HL-60 (cell line): ENCODE measurements at regions not wholly inside any gene's neighbourhood (a gene's known extent, or its start where the extent isn't known, plus 50 kb on each side); places are given as distances from the start of the nearest gene placed in this dataset.

Experiments used
- GABPA ChIP-seq: IDR thresholded peaks from 2 replicates; pipeline ENCODE4 v1.6.1; 2012; ENCODE audit warnings: low read depth
- REST ChIP-seq: IDR thresholded peaks from 2 replicates; pipeline ENCODE4 v1.6.1; 2012; ENCODE audit warnings: low read depth; ENCODE audit not compliant: insufficient replicate concordance
- TF ChIP-seq, protein P1 (sequence below): IDR thresholded peaks from one replicate; pipeline ENCODE4 v1.5.1; 2011; ENCODE audit warnings: low read length, control low read depth, inconsistent platforms; ENCODE audit not compliant: insufficient read depth

- TF ChIP-seq, protein P1, sequence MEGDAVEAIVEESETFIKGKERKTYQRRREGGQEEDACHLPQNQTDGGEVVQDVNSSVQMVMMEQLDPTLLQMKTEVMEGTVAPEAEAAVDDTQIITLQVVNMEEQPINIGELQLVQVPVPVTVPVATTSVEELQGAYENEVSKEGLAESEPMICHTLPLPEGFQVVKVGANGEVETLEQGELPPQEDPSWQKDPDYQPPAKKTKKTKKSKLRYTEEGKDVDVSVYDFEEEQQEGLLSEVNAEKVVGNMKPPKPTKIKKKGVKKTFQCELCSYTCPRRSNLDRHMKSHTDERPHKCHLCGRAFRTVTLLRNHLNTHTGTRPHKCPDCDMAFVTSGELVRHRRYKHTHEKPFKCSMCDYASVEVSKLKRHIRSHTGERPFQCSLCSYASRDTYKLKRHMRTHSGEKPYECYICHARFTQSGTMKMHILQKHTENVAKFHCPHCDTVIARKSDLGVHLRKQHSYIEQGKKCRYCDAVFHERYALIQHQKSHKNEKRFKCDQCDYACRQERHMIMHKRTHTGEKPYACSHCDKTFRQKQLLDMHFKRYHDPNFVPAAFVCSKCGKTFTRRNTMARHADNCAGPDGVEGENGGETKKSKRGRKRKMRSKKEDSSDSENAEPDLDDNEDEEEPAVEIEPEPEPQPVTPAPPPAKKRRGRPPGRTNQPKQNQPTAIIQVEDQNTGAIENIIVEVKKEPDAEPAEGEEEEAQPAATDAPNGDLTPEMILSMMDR: no peak
- TF ChIP-seq GABPA (no peak), REST (no peak)
Observed at GRCh38 chr21:32112195-32112594, 166.7 kb downstream of the MIS18A start.
